ENCODE measurements at regions not wholly inside any gene's neighbourhood (a gene's known extent, or its start where the extent isn't known, plus 50 kb on each side); places are given as distances from the start of the nearest gene placed in this dataset.

DNA sequence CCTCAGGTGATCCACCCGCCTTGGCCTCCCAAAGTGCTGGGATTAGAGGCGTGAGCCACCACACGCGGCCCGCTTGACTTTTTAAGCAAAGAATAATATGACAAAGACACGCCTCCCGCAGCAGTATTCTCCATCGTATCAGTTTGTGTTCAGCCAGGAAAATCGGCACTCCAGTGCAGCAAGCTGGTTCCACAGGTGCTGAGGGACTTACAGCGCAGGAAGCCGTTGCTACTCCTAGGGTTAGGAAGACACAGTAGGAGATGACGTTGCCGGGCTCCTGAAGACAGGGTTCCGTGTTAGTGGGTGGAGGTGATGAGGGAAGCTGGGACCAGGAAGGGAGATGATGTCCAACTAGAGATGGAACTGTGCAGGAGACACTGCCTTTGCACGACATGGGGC lies 65.8 kb upstream of the CECR2 start (continued):
- TF ChIP-seq, protein P1, sequence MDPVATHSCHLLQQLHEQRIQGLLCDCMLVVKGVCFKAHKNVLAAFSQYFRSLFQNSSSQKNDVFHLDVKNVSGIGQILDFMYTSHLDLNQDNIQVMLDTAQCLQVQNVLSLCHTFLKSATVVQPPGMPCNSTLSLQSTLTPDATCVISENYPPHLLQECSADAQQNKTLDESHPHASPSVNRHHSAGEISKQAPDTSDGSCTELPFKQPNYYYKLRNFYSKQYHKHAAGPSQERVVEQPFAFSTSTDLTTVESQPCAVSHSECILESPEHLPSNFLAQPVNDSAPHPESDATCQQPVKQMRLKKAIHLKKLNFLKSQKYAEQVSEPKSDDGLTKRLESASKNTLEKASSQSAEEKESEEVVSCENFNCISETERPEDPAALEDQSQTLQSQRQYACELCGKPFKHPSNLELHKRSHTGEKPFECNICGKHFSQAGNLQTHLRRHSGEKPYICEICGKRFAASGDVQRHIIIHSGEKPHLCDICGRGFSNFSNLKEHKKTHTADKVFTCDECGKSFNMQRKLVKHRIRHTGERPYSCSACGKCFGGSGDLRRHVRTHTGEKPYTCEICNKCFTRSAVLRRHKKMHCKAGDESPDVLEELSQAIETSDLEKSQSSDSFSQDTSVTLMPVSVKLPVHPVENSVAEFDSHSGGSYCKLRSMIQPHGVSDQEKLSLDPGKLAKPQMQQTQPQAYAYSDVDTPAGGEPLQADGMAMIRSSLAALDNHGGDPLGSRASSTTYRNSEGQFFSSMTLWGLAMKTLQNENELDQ (tag by site-specific recombination; IDR thresholded peaks at IDR 0.05; ENCODE audit: low read depth) = no peak
- no peak for TF ChIP-seq ZIC2 (tag by site-specific recombination; IDR thresholded peaks at IDR 0.05)
- TF ChIP-seq SP7 (tag by site-specific recombination; IDR thresholded peaks at IDR 0.05) = no peak
- no peak for TF ChIP-seq ZNF292 (tag by site-specific recombination; IDR thresholded peaks at IDR 0.05; ENCODE audit: borderline replicate concordance, low read depth)
- TF ChIP-seq KLF9 (tag by site-specific recombination; IDR thresholded peaks at IDR 0.05; ENCODE audit: low read depth) = no peak
- TF ChIP-seq EGR2 (tag by site-specific recombination; IDR thresholded peaks at IDR 0.05; ENCODE audit: low read depth) = no peak
- TF ChIP-seq ZNF837 (tag by site-specific recombination; IDR thresholded peaks at IDR 0.05) = no peak
- TF ChIP-seq, protein P2, sequence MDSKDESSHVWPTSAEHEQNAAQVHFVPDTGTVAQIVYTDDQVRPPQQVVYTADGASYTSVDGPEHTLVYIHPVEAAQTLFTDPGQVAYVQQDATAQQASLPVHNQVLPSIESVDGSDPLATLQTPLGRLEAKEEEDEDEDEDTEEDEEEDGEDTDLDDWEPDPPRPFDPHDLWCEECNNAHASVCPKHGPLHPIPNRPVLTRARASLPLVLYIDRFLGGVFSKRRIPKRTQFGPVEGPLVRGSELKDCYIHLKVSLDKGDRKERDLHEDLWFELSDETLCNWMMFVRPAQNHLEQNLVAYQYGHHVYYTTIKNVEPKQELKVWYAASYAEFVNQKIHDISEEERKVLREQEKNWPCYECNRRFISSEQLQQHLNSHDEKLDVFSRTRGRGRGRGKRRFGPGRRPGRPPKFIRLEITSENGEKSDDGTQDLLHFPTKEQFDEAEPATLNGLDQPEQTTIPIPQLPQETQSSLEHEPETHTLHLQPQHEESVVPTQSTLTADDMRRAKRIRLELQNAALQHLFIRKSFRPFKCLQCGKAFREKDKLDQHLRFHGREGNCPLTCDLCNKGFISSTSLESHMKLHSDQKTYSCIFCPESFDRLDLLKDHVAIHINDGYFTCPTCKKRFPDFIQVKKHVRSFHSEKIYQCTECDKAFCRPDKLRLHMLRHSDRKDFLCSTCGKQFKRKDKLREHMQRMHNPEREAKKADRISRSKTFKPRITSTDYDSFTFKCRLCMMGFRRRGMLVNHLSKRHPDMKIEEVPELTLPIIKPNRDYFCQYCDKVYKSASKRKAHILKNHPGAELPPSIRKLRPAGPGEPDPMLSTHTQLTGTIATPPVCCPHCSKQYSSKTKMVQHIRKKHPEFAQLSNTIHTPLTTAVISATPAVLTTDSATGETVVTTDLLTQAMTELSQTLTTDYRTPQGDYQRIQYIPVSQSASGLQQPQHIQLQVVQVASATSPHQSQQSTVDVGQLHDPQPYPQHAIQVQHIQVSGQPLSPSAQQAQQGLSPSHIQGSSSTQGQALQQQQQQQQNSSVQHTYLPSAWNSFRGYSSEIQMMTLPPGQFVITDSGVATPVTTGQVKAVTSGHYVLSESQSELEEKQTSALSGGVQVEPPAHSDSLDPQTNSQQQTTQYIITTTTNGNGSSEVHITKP (tag by site-specific recombination; IDR thresholded peaks at IDR 0.05) = no peak
- no peak for TF ChIP-seq ZNF350 (tag by site-specific recombination; IDR thresholded peaks at IDR 0.05)

DNA sequence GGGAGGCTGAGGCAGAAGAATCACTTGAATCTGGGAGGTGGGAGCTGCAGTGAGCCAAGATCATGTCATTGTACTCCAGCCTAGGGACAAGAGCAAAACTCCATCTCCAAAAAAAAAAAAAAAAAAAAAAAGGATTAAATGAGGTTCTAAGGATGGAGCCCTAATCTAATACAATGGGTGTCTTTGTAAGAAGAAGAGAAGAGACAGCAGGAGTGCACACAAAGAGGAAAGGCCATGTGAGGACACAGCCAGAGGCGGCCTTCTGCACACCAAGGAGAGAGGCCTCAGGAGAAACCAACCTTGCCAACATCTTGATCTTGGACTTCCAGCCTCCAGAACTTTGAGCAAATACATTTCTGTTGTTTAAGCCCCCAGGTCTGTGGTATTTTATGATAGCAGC lies 66.6 kb upstream of the CECR2 start:
- Histone ChIP-seq H3K36me3 (ENCODE audit: control insufficient read depth in 2 of 2, insufficient read depth in 1 of 2, low read length in 2 of 2) (no peaks in the 10 kb centered on the region), H3K4me3 (ENCODE audit: low read depth, low read length) (no peak overlapping the region), H3K27ac (ENCODE audit: extremely low read depth, low read depth, low read length) (no peak overlapping the region), H3K9me3 (ENCODE audit: control insufficient read depth, insufficient read depth, low read depth, low read length) (no peaks in the 10 kb centered on the region), H3K4me1 (ENCODE audit: control insufficient read depth, insufficient read depth, low read length) (no peaks in the 10 kb centered on the region)
- TF ChIP-seq ZNF624 (tag by site-specific recombination; IDR thresholded peaks at IDR 0.05) = no peak
- peak; percentile 29; the same call in 1 of the 2 replicates for TF ChIP-seq ZNF548 (tag by site-specific recombination; IDR thresholded peaks at IDR 0.05)
- TF ChIP-seq, protein P3, sequence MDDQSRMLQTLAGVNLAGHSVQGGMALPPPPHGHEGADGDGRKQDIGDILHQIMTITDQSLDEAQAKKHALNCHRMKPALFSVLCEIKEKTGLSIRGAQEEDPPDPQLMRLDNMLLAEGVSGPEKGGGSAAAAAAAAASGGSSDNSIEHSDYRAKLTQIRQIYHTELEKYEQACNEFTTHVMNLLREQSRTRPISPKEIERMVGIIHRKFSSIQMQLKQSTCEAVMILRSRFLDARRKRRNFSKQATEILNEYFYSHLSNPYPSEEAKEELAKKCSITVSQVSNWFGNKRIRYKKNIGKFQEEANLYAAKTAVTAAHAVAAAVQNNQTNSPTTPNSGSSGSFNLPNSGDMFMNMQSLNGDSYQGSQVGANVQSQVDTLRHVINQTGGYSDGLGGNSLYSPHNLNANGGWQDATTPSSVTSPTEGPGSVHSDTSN (CRISPR knock-in tag; IDR thresholded peaks at IDR 0.05) = no peak
- no peak for TF ChIP-seq ZNF239 (tag by site-specific recombination; IDR thresholded peaks at IDR 0.05)
- ChIA-PET CTCF (interaction anchor here (0.6 kb wide), 1 partner anchor 47 kb away, joined by 8 read pairs; no protein-coding TSS in a partner anchor), POLR2A (no interaction called here)

DNA sequence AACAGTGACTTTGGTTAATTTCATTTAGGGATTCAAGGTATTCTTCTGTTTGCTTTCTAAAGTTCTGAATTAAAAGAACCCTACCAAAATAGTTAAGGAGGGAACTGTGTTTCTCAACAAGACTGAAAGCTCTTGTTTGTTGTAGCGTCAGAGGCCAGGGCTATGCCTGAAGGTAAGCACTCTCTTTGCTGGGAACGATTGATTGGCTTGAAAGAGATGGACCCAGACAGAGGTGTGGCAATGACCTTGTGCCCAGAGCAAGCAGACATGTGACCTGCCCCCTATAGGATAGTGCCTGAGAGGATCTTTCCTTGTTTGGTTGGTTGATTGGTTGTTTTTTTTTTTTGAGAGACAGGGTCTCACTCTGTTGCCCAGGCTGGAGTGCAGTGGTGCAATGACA lies 68.3 kb upstream of the CECR2 start:
- CTCF ChIA-PET = interaction anchor here (1.0 kb wide), 1 partner anchor 12 kb away, joined by 3 read pairs; no protein-coding TSS in a partner anchor
- Histone ChIP-seq H3K9me3 (ENCODE audit: control insufficient read depth, insufficient read depth, low read depth, low read length) (no peaks in the 10 kb centered on the region), H3K4me1 (ENCODE audit: control insufficient read depth, insufficient read depth, low read length) (no peaks in the 10 kb centered on the region), H3K27ac (ENCODE audit: extremely low read depth, low read depth, low read length) (no peak overlapping the region), H3K4me3 (ENCODE audit: low read depth, low read length) (no peak overlapping the region), H3K36me3 (ENCODE audit: control insufficient read depth in 2 of 2, insufficient read depth in 1 of 2, low read length in 2 of 2) (no peaks in the 10 kb centered on the region)
- POLR2A ChIA-PET = no interaction called here
- TF ChIP-seq ZNF792 (tag by site-specific recombination; IDR thresholded peaks at IDR 0.05) (no peak), GLIS2 (tag by site-specific recombination; IDR thresholded peaks at IDR 0.05) (no peak), ZNF600 (tag by site-specific recombination; IDR thresholded peaks at IDR 0.05) (no peak), ZNF211 (tag by site-specific recombination; IDR thresholded peaks at IDR 0.05; ENCODE audit: low read depth) (no peak), ZXDB (tag by site-specific recombination; IDR thresholded peaks at IDR 0.05) (no peak), ZNF391 (tag by site-specific recombination; IDR thresholded peaks at IDR 0.05; ENCODE audit: borderline replicate concordance, low read depth) (no peak), ZNF2 (tag by site-specific recombination; IDR thresholded peaks at IDR 0.05) (no peak), GLI4 (tag by site-specific recombination; IDR thresholded peaks at IDR 0.05) (no peak), ZNF561 (tag by site-specific recombination; IDR thresholded peaks at IDR 0.05; ENCODE audit: borderline replicate concordance) (no peak), ZNF138 (tag by site-specific recombination; IDR thresholded peaks at IDR 0.05; ENCODE audit: borderline replicate concordance) (no peak), ZNF837 (tag by site-specific recombination; IDR thresholded peaks at IDR 0.05) (no peak)
- TF ChIP-seq, protein P3 (CRISPR knock-in tag; IDR thresholded peaks at IDR 0.05) = no peak
- TF ChIP-seq, protein P4, sequence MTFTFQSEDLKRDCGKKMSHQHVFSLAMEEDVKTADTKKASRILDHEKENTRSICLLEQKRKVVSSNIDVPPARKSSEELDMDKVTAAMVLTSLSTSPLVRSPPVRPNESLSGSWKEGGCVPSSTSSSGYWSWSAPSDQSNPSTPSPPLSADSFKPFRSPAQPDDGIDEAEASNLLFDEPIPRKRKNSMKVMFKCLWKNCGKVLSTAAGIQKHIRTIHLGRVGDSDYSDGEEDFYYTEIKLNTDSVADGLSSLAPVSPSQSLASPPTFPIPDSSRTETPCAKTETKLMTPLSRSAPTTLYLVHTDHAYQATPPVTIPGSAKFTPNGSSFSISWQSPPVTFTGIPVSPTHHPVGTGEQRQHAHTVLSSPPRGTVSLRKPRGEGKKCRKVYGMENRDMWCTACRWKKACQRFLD (tag by site-specific recombination; IDR thresholded peaks at IDR 0.05) = no peak
